Germinal center (tissue), 1 donor: ENCODE measurements at regions not wholly inside any gene's neighbourhood (a gene's known extent, or its start where the extent isn't known, plus 50 kb on each side); places are given as distances from the start of the nearest gene placed in this dataset.

Source experiments
- DNase-seq: peaks from one replicate; pipeline ENCODE4 v3.0.0; 2012; ENCODE audit warnings: mixed read lengths, low spot score

DNA sequence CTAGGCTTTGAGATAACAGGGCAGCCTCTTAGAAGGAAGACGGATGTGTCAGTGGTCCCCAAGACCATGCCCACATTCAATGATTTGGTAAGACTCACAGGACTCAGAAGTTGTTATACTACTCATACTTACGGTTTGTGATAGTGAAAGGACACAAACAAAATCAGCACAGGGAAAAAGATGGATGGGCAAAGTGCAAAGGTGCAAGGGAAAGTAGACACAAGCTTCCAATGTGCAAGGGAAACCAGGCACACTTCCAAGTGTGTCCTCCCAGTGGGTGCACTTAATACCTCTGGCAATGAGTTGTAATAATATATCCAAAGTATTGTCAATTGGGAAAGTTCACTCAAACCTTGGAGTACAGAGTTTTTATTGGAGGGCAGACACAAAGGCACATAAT is 53.8 kb upstream of the VCX start:
- DNase-seq, result no peak

DNA sequence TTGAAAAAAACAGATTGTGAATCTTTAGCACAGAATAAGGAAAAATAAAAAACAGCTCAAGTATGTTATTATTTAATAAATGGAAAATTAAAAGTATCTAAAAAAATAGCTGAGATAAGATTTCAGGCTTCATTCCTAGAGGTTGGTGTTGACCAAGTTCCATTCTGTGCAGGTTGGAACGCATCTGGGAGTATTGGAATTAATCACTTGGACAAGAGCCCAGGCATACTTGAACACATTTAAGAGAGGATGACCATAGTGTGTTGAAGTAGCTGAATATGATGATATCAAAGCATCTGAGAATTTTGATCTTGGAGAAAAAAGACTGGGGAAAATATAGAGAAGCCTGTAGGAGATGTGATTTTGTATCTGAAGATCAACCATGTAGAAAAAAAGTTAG is 54.6 kb upstream of the VCX start:
- no peak for DNase-seq

DNA sequence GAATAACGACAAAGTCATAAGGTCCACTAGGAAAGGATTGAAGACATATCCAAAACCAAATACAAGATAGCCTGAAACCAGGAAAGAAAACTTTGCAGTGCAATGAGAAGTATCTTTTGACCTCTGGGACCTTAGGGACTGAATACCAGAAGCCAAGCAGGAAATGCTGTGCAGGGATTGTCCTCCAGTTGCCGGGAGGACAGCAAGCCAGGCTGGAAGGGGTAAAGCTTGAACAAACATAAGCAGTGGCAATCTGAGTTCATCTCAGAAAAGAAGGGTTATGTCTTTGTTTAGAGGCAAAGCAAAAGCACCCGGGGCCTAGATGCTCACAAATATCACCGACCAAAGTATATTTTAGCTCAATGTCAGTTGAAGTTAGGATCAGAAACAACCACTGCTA is 55.3 kb upstream of the VCX start:
- DNase-seq, result no peak

DNA sequence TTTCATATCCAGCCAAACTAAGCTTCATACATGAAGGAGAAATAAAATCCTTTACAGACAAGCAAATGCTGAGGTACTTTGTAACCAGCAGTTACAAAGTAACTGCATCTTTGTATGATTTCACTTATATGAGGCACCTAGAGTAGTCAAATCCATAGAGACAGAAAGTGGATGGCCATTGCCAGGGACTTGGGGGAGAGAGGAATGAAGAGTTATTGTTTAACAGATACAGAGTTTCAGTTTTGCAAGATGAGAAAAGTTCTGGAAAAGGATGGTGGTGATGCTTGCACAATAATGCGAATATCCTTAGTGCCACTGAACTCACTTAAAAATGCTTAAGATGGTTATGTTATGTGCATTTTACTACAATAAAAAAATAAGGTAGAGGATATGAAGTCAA is 58.4 kb upstream of the VCX start:
- DNase-seq, result no peak

GRCh38 chrX:7779644-7780043 is 63.3 kb upstream of the VCX start:
- DNase-seq, result no peak

GRCh38 chrX:7775987-7776386 is 67.0 kb upstream of the VCX start:
- DNase-seq, result no peak

DNA sequence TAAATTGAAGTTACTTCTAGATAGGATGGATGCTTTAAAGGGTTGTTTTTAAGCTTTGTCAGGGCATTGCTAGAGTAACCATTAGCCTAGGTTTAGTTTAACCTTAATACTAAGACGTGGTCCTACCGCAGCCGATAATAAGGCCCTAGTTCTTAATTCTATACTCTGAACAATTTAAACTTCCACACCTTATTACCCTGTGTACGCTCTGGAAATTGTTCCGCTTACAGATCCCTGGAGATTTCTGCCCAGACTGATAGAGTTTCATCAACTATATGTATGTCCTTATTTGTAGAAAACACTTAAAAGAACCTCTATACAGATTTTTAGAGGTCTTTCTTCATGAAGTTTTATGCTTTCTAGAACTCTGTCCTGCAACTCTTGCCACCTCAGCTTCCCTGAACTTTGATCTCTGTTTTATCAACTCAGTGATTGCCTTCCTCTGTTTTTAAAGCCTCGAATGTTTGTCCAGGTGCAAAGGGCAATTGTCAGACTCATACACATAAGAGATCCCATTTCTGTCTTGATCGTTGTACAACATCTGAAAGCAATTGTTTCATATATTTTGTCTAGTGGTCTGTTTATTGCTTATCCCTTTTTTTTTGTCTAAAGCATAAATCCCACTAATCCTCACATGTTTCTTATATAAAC is 71.1 kb upstream of the VCX start:
- DNase-seq, result no peak

GRCh38 chrX:7759830-7760229 is 83.1 kb upstream of the VCX start:
- DNase-seq, result no peak

GRCh38 chrX:7746856-7747255 is 96.1 kb upstream of the VCX start:
- no peak for DNase-seq

GRCh38 chrX:7730071-7730470 is 112.9 kb upstream of the VCX start:
- DNase-seq, result no peak

- DNase-seq, result no peak
Observed at GRCh38 chrX:7720519-7720918, 122.5 kb upstream of the VCX start.

- no peak for DNase-seq
Observed at GRCh38 chrX:7714351-7714750, 128.6 kb upstream of the VCX start.

DNA sequence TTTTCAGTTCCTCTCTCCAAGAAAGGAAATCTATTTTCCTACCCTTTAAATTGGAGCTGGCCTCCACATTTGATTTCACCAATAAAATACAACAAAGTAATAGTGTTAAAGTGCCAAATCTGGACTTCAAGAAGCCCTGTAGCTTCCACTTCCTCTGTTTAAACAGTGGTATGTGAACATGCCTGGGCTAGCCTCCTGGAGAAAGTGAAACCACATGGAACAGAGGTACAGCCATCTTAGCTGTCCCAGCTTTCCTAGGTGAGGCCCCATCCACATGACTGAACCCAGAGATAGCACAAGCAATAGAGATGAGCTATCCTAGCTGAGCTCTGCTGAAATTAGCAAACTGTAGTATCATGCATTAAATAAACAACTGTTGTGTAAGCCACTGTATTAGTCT is 131.8 kb upstream of the VCX start:
- no peak for DNase-seq

- no peak for DNase-seq
Observed at GRCh38 chrX:7709845-7710244, 133.1 kb upstream of the VCX start.

DNA sequence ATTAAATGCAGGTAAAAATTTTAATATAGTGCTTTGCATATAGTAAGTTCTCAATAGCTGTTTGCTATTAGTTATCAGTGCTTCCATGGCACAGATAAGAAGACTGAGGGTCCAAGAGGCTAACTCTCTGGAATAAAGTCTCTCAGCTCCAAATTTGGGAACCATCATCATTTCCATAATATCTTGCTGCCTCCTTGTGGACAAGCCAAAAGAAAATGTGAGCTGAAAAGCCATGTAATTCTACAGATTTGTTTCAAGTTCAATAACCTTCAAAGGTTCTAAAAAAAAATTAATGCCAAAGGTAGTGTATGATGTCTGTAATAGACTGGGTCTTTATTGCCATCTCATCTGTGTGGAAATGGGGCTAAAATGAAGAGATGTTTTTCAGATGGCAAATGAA is 136.9 kb upstream of the VCX start:
- no peak for DNase-seq

DNA sequence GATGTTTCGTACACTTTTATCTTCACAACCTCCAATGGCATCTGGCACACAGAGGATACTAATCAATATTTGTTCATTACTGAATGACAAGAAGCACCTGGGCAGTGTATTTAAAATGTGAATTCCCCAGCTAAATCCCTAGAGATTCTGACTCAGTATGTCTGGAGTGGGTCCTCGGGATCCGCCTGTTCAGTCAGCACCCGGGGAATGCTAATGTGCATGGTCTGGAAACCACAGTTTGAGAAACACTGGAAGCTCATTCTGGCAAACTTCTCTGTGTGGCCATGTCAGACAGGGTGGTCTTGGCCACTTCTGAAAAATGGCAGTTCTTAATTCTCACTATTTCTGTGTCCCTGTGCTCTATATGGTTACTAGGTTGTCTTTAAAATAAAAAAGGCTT is 138.8 kb upstream of the VCX start:
- no peak for DNase-seq

DNA sequence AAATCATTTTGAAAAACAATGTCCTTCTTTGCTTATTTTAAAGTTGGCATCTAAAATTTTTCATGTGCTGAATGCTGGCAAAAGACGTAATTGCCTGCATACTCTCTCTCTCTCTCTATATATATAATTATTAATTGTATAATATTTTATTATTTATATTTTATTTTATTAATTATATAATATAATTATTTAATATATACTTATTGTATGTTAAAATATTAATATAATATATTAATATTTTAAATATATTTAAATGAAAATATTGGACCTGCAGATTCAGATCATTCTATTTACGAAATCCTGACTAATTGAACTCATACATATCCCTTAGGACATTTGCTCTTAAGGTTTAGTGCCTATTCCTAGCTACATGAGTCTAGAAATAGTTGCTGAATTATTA is 144.7 kb upstream of the VCX start:
- DNase-seq, result no peak

- DNase-seq, result no peak
Observed at GRCh38 chrX:7690842-7691241, 152.1 kb upstream of the VCX start.

DNA sequence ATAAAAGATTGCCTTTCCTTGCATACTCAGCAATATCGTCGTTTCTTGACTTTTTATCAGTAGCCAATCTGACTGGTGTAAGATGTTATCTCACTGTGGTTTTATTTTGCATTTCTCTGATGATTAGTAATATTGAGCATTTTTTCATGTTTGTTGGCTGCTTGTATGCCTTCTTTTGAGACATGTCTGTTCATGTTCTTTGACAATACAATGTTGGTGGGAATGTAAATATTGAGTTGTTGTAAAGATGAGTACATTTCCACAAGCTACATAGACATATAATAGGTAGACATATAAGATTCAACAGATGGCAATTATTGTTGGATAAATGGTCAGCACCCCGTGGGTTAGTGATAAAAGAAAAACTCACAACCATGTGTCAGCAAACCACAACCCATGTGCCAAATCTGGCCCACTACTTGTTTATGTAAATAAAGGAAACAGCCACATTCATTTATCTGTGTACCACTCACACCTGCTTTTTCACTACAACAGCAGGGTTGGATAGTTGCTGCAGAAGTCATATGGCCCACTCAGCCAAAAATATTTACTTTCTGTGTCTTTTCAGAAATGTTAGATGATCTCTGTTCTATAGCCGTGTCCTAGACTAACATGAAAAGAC is 153.1 kb upstream of the VCX start:
- DNase-seq, result no peak

- DNase-seq, result no peak
Observed at GRCh38 chrX:7680181-7680580, 162.8 kb upstream of the VCX start.

DNA sequence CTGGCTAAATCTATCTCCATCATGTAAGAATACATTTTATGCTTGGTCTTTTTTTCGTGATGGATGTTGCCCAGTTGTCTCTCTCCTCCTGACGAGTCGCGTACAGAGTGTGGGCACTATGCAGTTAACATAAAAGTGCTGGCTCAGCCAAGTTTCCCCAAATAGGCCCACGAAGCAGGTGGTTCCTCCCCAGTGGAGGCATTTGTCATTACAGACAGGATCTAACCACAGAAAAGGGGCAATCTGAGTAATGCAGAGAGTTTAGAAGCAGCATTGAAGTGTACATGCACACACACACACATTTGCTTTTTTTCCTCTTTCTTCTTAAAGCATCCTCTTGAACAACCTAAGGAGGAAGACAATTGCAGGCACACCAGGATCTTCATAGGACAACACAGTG is 188.7 kb upstream of the VCX start:
- no peak for DNase-seq

GRCh38 chrX:7647831-7648230 is 195.1 kb upstream of the VCX start:
- no peak for DNase-seq

- no peak for DNase-seq
Observed at GRCh38 chrX:7641141-7641540, 201.8 kb upstream of the VCX start.

DNA sequence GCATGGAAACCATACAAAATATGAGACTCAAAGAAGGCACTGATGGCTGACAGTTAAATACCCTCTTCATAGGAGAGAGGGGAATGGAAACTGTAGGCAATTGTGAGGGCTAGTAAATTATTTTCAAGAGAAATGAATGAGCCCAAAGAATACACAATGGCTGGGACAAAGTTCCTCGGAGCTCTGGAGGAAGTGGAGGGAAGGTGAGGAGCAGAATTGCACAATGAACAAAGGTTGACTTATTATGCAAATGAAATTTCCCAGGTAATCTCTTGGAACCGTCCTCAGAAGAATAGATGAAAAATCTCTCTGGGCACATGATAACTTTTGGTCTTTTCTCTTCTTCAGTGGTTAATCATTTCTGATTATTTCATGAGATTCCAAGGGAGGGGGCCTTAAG is 202.6 kb upstream of the VCX start:
- no peak for DNase-seq
